Transverse colon (tissue), 4 donors: ENCODE measurements at regions not wholly inside any gene's neighbourhood (a gene's known extent, or its start where the extent isn't known, plus 50 kb on each side); places are given as distances from the start of the nearest gene placed in this dataset.

Source experiments
- CTCF ChIP-seq, 5 experiments: fragments of 200-600 bp in 3 of 5; fragments of 450-650 bp in 2 of 5; sonication (generic) in 3 of 5; IDR thresholded peaks; 1 replicate in 2 of 5; 2 replicates in 3 of 5; pipeline ENCODE4 v1.5.1; 2016 to 2017; ENCODE audit warnings: antibody characterized with exemption in 5 of 5, inconsistent platforms in 3 of 5, mild to moderate bottlenecking in 2 of 5, moderate library complexity in 1 of 5
- EP300 ChIP-seq: sonication (generic); formaldehyde crosslinking; IDR thresholded peaks from one replicate; pipeline ENCODE4 v1.6.1; 2017; ENCODE audit warnings: antibody characterized with exemption, low read depth
- POLR2A ChIP-seq: fragments of 450-650 bp; IDR thresholded peaks from one replicate; pipeline ENCODE4 v1.6.1; 2016; ENCODE audit warnings: antibody characterized with exemption, mild to moderate bottlenecking, moderate library complexity
- POLR2AphosphoS5 ChIP-seq, 3 donors: sonication (generic); formaldehyde crosslinking; IDR thresholded peaks; one replicate each; pipeline ENCODE4 v1.6.1; 2016; ENCODE audit warnings: antibody characterized with exemption in 3 of 3

GRCh38 chr3:24905266-24905665, 410.6 kb upstream of the THRB start:
- TF ChIP-seq CTCF (IDR thresholded peaks at IDR 0.05) (no peak), EP300 (no peak), POLR2A (no peak), POLR2AphosphoS5 (IDR thresholded peaks at IDR 0.05) (no peak)
